HG02938 (cell line): ENCODE measurements at regions not wholly inside any gene's neighbourhood (a gene's known extent, or its start where the extent isn't known, plus 50 kb on each side); places are given as distances from the start of the nearest gene placed in this dataset.
A peak's percentile ranks its signal among the peaks of the same experiment; 100 is the strongest.

Experiments used
- ATAC-seq: cut with Tn5 transposase; IDR thresholded peaks from one replicate; pipeline ENCODE4 v1.9.1; 2021; ENCODE audit warnings: mild to moderate bottlenecking, moderate library complexity; ENCODE audit not compliant: unreplicated experiment

DNA sequence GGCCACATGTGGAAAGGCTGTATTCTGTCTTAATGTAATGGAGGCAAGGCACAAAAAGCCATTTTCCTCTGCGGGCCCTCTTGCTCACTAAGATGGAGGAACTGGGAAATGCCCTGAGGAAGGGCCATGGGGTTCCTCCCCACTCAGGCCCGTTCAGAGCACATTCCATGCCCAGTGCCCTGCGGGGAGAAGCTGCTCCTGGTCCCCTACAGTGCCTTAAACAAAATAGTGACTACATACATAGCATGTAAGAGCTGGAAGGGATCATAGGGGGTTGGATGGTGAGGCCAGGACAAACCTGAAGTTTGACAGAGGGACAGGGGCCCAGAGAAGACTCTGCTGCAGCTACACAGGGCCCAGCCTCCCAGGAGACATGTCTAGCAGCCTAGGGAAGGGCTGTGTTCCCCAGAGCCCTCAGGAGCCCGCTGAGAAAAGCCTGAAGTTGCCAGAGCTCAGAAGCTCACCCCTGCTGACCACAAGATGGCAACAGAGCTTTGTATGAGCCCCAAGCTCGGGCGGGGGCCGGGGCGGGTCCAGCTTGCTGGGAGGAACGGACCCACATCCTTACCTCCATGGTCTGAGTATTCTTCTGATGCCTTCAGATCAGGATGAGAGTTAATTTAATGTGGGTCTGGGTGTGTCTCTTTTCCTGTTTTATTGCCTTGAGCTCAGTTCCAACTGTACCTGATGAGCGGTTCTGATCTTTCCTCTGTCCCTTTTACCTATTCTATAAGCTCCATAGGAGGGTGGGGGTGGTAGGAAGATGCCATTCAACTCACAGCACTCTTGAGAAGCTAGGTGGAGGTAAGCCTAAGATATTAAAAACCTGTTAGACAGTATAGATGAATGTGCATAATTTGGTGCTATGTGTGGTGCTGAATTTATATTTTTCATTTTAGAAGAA is 242.9 kb downstream of the CDC5L start:
- no peak for ATAC-seq

DNA sequence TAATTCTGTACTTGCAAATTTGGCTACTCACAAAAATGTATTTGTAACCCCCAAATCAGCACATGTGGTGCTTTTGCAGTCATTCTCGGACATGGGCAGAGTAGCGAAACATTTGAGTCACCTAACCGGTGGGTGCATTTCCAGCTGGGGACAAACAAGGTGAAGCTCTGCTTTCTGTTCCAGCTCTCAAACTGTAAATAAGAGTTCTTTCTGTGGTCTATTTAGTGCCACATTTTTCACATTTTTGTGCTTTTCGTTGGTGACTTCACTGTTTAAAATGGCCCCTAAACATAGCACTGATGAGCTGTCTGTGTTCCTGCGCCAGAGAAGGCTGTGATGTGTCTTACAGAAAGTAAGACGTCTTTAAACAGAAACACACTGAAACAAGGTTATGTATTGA is 244.5 kb downstream of the CDC5L start:
- ATAC-seq: no peak

GRCh38 chr6:44634321-44634720 is 246.8 kb downstream of the CDC5L start:
- ATAC-seq: no peak

DNA sequence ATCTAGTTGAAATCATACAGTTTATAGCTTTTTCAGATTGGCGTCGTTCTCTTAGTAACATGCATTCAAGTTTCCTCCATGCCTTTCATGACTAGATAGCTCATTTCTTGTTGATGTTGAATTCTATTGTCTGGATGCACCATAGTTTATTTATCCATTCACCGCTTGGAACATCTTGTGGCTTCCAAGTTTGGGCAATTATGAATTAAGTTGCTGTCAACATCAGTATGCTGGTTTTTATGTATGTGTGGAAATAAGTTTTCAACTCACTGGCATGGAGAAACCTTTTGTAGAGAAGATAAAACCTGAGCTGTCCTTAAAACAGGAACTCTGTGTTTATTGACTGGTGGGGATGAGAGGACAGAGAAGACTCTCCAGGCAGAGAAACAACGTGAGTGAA is 248.0 kb downstream of the CDC5L start:
- ATAC-seq: no peak

GRCh38 chr6:44636561-44637248 is 249.2 kb downstream of the CDC5L start:
- ATAC-seq: no peak

DNA sequence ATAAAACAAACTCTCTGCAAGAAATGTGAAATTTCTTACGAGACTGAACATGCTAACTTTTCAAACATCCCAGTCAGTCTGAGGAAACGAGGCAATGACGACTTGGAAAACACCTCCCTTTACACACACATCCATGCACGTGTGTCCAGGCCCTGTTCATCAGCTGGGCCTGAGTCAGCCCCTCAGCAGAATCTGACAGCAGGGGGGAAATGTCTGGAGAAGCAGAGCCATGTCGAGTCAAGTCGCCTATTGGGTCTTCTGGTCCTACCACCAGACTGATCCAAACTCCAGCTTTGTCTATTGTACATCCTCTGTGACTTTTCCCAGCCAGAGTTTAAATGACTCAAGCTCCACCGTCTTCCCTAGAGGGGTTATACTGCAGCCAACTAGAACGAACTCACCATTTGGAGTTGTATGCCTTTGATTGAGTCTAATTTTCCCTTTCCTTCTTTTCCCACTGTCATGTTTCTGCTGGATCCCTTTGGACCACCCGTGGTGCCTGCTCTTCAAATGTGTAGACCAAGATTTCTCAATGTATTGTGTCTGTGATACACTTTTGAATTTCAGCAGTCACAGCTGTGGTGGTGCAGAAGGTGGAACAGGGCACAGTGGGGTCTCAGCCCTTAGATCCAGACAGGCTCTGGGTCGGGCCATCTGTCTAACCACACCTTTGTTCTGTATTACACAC is 254.0 kb downstream of the CDC5L start:
- no peak for ATAC-seq

DNA sequence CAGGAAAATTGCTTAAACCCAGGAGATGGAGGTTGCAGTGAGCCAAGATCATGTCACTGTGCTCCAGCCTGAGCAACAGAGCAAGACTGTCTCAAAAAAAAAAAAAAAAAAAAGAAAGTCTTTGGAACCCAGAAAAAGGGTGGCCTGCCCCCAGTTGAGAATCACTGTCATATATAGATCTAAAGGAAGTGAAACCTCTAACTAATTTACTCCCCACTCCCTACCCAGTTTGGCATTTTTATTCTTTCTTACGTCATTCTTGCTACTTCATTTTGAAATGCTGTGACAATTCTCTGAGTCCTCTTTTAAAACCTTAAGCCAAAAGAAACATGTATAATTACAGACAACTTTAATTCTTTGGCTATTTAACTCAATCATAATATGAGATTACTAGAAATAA is 254.8 kb downstream of the CDC5L start:
- ATAC-seq: no peak

DNA sequence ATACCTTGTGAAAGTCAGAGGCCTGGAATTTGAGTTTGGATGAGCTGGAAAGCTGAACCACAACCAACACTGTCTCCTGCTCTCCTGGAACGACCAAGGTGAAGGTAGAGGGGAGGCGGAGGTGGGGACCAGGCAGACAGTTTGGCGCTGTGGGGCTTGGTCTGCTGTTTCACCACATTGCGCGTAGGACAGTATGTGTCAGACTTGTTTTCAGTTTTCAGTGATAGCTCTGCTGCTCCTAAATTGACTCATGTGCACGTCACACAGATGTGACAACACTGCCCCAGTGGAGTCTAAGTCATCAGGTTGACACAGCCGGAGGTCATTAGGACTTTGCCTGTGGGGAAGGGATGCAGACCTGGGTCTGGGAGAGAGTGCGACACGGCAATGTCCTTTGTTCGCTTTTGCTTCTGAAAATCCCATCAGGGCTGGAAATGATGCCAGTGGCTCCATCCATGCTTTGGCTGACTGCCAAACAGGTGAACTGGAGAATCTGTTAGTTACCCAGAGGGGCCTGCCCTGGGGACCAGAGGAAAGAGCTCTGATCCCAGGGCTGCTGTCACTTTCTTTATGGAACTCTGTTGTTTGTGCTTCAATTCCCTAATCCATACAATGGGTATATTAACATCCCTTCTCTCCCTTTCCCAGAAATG is 255.5 kb downstream of the CDC5L start:
- ATAC-seq: no peak

GRCh38 chr6:44645276-44645675 is 257.8 kb downstream of the CDC5L start:
- no peak for ATAC-seq

- ATAC-seq: no peak
These were observed 258.8 kb downstream of the CDC5L start for GRCh38 chr6:44646355-44646754.

- ATAC-seq: no peak
These were observed 262.0 kb downstream of the CDC5L start for GRCh38 chr6:44649365-44650025.

DNA sequence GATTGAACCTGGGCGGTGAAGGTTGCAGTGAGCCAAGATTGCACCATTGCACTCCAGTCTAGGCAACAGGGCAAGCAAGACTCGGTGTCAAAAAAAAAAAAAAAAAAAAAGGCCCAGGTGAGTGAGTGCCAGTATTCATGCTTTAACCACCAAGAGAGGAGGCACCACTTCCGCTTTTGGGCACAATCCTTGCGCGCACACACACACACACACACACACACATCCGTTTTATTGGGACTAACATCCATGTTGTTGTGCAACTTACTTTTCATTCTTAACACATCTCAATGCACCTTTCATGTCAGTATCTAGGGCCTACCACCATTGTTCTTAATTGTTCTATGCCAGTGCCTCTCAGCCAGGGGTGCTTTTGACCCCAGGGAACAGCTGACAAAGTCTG is 263.0 kb downstream of the CDC5L start:
- ATAC-seq: no peak

DNA sequence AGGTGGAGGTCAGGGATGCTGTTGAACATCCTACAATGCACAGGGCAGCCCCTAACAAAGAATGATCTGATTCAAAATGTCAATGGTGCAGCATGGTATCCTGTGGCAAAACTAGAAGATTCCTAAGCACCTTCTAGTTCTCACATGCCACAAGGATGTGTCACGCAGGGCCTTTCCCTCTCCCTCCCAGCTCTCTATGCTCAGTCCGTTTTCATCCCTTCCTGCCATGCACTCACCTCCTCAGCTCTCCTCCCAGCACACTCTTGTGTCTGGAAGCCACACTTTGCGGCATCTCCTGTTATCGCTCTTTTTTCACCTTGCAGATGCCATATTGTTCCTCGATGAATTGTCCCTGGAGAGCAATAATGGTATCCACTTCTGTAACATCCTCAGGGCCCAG is 263.4 kb downstream of the CDC5L start:
- ATAC-seq: no peak

- no peak for ATAC-seq
These were observed 264.1 kb downstream of the CDC5L start for GRCh38 chr6:44651604-44652003.

- ATAC-seq: no peak
These were observed 265.0 kb downstream of the CDC5L start for GRCh38 chr6:44652547-44652946.

- no peak for ATAC-seq
These were observed 265.6 kb downstream of the CDC5L start for GRCh38 chr6:44653091-44653490.

GRCh38 chr6:44653761-44654218 is 266.3 kb downstream of the CDC5L start:
- ATAC-seq: no peak

- ATAC-seq: peak; percentile 54
These were observed 268.2 kb downstream of the CDC5L start for GRCh38 chr6:44655412-44656342.

GRCh38 chr6:44656691-44657090 is 269.2 kb downstream of the CDC5L start:
- no peak for ATAC-seq
